Upper lobe of left lung (tissue), 6 donors: ENCODE measurements at regions not wholly inside any gene's neighbourhood (a gene's known extent, or its start where the extent isn't known, plus 50 kb on each side); places are given as distances from the start of the nearest gene placed in this dataset.
A peak's percentile ranks its signal among the peaks of the same experiment; 100 is the strongest.
"Not testable (repeated sequence)": the region's sequence is repeated elsewhere in the genome, so short reads cannot be mapped to it uniquely, and the experiment has no call there.

Experiments used
- ATAC-seq, 2 donors: fragments of 200-7000 bp; cut with Tn5 transposase; one replicate each; pipeline ENCODE4 v1.9.1; 2022; ENCODE audit warnings: mild to moderate bottlenecking in 2 of 2, moderate library complexity in 2 of 2; ENCODE audit not compliant: low FRiP score in 2 of 2
- DNase-seq, 2 donors: peaks; one replicate each; pipeline ENCODE4 v3.0.0-alpha.2; 2019 to 2020
- H3K27ac ChIP-seq, 4 donors: fragments of 200-600 bp; sonication (generic); one replicate each; pipeline ENCODE4 v1.5.1; 2016 to 2019
- H3K27me3 ChIP-seq, 4 donors: fragments of 200-600 bp; sonication (generic); one replicate each; pipeline ENCODE4 v1.5.1; 2017 to 2019
- H3K36me3 ChIP-seq, 4 donors: fragments of 200-600 bp; sonication (generic); one replicate each; pipeline ENCODE4 v1.5.1; 2016 to 2019
- H3K4me1 ChIP-seq, 4 donors: fragments of 200-600 bp; sonication (generic); one replicate each; pipeline ENCODE4 v1.5.1; 2018 to 2019
- H3K4me3 ChIP-seq, 4 donors: fragments of 200-600 bp; sonication (generic); one replicate each; pipeline ENCODE4 v1.5.1; 2017 to 2019; ENCODE audit warnings: mild to moderate bottlenecking in 2 of 4, moderate library complexity in 1 of 4
- H3K9me3 ChIP-seq, 4 donors: fragments of 200-600 bp; sonication (generic); one replicate each; pipeline ENCODE4 v1.5.1; 2018 to 2019
- EP300 ChIP-seq, 4 donors: sonication (generic); formaldehyde crosslinking; IDR thresholded peaks; one replicate each; pipeline ENCODE4 v1.5.1; 2017; ENCODE audit warnings: antibody characterized with exemption in 4 of 4, control low read depth in 2 of 4
- POLR2A ChIP-seq, 4 donors: fragments of 450-650 bp; IDR thresholded peaks; one replicate each; pipeline ENCODE4 v1.5.1; 2016 to 2017; ENCODE audit warnings: antibody characterized with exemption in 4 of 4, mild to moderate bottlenecking in 2 of 4
- POLR2AphosphoS5 ChIP-seq, 2 donors: sonication (generic); formaldehyde crosslinking; IDR thresholded peaks; one replicate each; pipeline ENCODE4 v1.5.1; 2017; ENCODE audit warnings: antibody characterized with exemption in 2 of 2
- WGBS, 2 donors: methylation state at CpG; one replicate each; pipeline ENCODE4 v1.1.5; 2017 to 2018; 5-methylcytosine and 5-hydroxymethylcytosine counted together
- TF ChIP-seq, protein P1 (sequence below), 6 experiments: fragments of 450-650 bp in 4 of 6; fragments of 200-600 bp in 2 of 6; sonication (generic) in 2 of 6; IDR thresholded peaks; one replicate each; pipeline ENCODE4 v1.5.1; 2016 to 2019; ENCODE audit warnings: antibody characterized with exemption in 6 of 6
- donor health status: DM: no; HTN: no; CAD: no; lungs with moderate emphysema.
- donor health status: DM: no; HTN: yes; CAD: no; lungs with severe emphysema.

DNA sequence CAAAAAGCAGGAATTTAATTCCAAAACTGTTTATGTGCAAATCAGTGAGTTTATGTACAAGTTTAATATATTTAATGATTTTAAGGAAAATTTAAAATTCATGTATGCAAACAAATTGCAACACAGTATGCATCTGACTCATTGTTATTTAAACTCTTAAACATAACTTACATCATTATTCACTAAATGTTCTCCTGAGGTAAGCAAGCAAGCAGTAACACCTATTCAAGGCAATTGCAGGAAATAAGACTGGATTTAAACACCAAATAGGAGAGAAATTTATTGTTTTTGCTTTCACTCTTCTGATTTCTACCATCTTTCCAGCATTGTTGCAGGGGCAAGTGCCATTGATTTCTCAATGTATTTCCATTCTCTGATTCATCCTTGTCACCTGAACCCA, 239.5 kb downstream of the TFAP2A start:
- H3K27ac ChIP-seq, result no peak overlapping the region

DNA sequence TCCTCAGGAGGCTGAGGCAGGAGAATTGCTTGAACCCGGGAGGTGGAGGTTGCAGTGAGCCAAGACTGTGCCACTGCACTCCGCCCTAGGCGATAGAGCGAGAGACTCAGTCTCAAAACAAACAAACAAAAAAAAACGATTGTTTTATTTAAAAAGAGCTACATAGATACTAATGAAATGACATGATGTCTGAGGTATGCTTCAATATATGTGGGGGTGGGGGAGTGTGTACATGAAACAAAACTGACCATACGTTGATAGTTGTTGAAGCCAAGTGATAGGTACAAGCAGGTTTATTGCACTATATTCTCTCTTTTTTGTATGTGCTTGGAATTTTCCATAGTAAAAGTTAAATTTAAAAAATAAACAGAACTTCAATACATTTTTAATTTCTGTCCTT, 240.1 kb downstream of the TFAP2A start:
- Histone ChIP-seq H3K4me1 (no peaks in the 10 kb centered on the region), H3K9me3 (no peaks in the 10 kb centered on the region), H3K36me3 (no peaks in the 10 kb centered on the region), H3K27ac (no peak overlapping the region), H3K27me3 (no peaks in the 10 kb centered on the region), H3K4me3 (no peak overlapping the region)
- WGBS, 2 donors, result 89 to 91% methylated on average over 6 of the region's 6 CpGs
- ATAC-seq (no peak), DNase-seq (no peak)
- no peak for TF ChIP-seq EP300 (IDR thresholded peaks at IDR 0.05)
- no peak for TF ChIP-seq POLR2AphosphoS5 (IDR thresholded peaks at IDR 0.05)
- no peak for TF ChIP-seq POLR2A (IDR thresholded peaks at IDR 0.05)
- TF ChIP-seq, protein P1, sequence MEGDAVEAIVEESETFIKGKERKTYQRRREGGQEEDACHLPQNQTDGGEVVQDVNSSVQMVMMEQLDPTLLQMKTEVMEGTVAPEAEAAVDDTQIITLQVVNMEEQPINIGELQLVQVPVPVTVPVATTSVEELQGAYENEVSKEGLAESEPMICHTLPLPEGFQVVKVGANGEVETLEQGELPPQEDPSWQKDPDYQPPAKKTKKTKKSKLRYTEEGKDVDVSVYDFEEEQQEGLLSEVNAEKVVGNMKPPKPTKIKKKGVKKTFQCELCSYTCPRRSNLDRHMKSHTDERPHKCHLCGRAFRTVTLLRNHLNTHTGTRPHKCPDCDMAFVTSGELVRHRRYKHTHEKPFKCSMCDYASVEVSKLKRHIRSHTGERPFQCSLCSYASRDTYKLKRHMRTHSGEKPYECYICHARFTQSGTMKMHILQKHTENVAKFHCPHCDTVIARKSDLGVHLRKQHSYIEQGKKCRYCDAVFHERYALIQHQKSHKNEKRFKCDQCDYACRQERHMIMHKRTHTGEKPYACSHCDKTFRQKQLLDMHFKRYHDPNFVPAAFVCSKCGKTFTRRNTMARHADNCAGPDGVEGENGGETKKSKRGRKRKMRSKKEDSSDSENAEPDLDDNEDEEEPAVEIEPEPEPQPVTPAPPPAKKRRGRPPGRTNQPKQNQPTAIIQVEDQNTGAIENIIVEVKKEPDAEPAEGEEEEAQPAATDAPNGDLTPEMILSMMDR (IDR thresholded peaks at IDR 0.05), result no peak

More for the DNA sequence above, 239.5 kb downstream of the TFAP2A start:
- DNase-seq (no peak), ATAC-seq (no peak)
- H3K4me1 ChIP-seq, result no peaks in the 10 kb centered on the region
- no peak overlapping the region for H3K4me3 ChIP-seq
- H3K9me3 ChIP-seq, result no peaks in the 10 kb centered on the region
- TF ChIP-seq, protein P1 (IDR thresholded peaks at IDR 0.05), result no peak
- TF ChIP-seq EP300 (IDR thresholded peaks at IDR 0.05) (no peak), POLR2AphosphoS5 (IDR thresholded peaks at IDR 0.05) (no peak), POLR2A (IDR thresholded peaks at IDR 0.05) (no peak)
- H3K27me3 ChIP-seq, result no peaks in the 10 kb centered on the region
- H3K36me3 ChIP-seq, result no peaks in the 10 kb centered on the region

DNA sequence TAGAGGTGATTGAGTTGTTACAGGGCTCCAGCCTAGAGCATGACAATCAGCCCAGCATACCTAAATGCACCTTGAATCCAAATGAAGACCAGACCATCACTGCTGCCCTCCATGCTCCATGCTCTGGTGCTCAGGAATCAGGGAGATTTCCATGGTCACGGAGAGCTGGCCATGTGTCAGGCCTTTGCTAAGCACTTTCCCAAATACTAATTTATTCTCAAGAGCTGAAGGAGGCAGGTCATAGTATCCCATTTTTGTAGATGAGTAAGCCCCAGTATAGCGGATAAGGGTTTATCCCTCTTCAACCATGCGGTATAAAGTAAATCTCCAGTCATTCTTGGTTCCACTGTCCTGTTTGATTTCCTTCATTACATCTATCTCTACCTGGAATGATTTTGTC, 240.8 kb downstream of the TFAP2A start:
- no peaks in the 10 kb centered on the region for H3K9me3 ChIP-seq
- no peak overlapping the region for H3K4me3 ChIP-seq
- H3K36me3 ChIP-seq, result no peaks in the 10 kb centered on the region
- DNase-seq (no peak), ATAC-seq (no peak)
- TF ChIP-seq POLR2AphosphoS5 (IDR thresholded peaks at IDR 0.05) (no peak), POLR2A (IDR thresholded peaks at IDR 0.05) (no peak), EP300 (IDR thresholded peaks at IDR 0.05) (no peak)
- TF ChIP-seq, protein P1 (IDR thresholded peaks at IDR 0.05), result no peak
- H3K27me3 ChIP-seq, result no peaks in the 10 kb centered on the region
- H3K4me1 ChIP-seq, result no peaks in the 10 kb centered on the region
- no peak overlapping the region for H3K27ac ChIP-seq
- WGBS, 2 donors, result 61 to 92% methylated on average over 3 of the region's 3 CpGs

DNA sequence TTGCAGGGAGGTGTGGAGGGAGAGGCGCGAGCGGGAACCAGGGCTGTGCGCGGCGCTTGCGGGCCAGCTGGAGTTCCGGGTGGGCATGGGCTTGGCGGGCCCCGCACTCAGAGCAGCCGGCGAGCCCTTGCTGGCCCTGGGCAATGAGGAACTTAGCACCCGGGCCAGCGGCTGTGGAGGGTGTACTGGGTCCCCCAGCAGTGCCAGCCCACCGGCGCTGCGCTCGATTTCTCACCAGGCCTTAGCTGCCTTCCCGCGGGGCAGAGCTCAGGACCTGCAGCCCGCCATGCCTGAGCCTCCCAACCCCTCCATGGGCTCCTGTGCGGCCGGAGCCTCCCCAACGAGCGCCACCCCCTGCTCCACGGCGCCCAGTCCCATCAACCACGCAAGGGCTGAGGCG, 243.2 kb downstream of the TFAP2A start:
- not testable (repeated sequence) for H3K27me3 ChIP-seq, H3K27ac ChIP-seq, H3K4me3 ChIP-seq, H3K36me3 ChIP-seq, H3K9me3 ChIP-seq, H3K4me1 ChIP-seq, ATAC-seq
- DNase-seq, result peak in 1 of 2 donors; percentile 75
- WGBS, 2 donors, result 96% methylated on average over 29 of the region's 29 CpGs; no CpG with 5 or more reads in 1 of the 2 donors

DNA sequence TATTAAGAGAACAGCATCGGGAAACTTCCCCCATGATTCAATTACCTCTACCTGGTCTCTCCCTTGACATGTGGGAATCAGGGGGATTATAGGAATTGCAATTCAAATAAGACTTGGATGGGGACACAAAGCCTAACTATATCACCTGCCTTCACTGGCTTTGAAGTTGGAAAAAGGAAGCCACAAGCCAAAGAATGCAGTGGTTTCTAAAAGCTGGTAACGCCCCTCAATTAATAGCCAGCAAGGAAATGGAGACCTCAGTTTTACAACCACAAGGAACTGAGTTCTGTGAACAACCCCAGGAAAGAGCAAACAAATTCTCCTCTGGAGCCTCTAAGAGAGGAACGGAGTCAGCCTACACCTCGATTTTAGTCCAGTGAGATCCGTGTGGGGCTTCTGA, 244.1 kb downstream of the TFAP2A start:
- no peaks in the 10 kb centered on the region for H3K36me3 ChIP-seq
- TF ChIP-seq POLR2AphosphoS5 (IDR thresholded peaks at IDR 0.05) (no peak), POLR2A (IDR thresholded peaks at IDR 0.05) (no peak), EP300 (IDR thresholded peaks at IDR 0.05) (no peak)
- TF ChIP-seq, protein P1 (IDR thresholded peaks at IDR 0.05), result no peak
- no peak overlapping the region for H3K27ac ChIP-seq
- H3K9me3 ChIP-seq, result no peaks in the 10 kb centered on the region
- ATAC-seq (no peak), DNase-seq (no peak)
- no peaks in the 10 kb centered on the region for H3K27me3 ChIP-seq
- no peak overlapping the region for H3K4me3 ChIP-seq
- WGBS, 2 donors, result 84% methylated on average over 5 of the region's 5 CpGs
- no peaks in the 10 kb centered on the region for H3K4me1 ChIP-seq
